ENCODE measurements at regions not wholly inside any gene's neighbourhood (a gene's known extent, or its start where the extent isn't known, plus 50 kb on each side); places are given as distances from the start of the nearest gene placed in this dataset.

- DNase-seq (ENCODE audit: low spot score): no peak
Measured at GRCh38 chr16:59179446-59180082, 445.4 kb upstream of the GOT2 start.

- no peak for DNase-seq (ENCODE audit: low spot score)
Measured at GRCh38 chr16:59173408-59173831, 439.3 kb upstream of the GOT2 start.

GRCh38 chr16:59170099-59170712 is 436.1 kb upstream of the GOT2 start:
- peak; percentile 25 for DNase-seq (ENCODE audit: low spot score)

GRCh38 chr16:59169168-59169567 is 435.1 kb upstream of the GOT2 start:
- no peak for DNase-seq (ENCODE audit: low spot score)

GRCh38 chr16:59168461-59169114 is 434.5 kb upstream of the GOT2 start:
- no peak for DNase-seq (ENCODE audit: low spot score)

- DNase-seq (ENCODE audit: low spot score): no peak
Measured at GRCh38 chr16:59164461-59164860, 430.3 kb upstream of the GOT2 start.

GRCh38 chr16:59163371-59164055 is 429.4 kb upstream of the GOT2 start:
- DNase-seq (ENCODE audit: low spot score): no peak

- no peak for DNase-seq (ENCODE audit: low spot score)
Measured at GRCh38 chr16:59161679-59162078, 427.6 kb upstream of the GOT2 start.

- DNase-seq (ENCODE audit: low spot score): no peak
Measured at GRCh38 chr16:59154295-59154694, 420.2 kb upstream of the GOT2 start.

GRCh38 chr16:59148769-59149155 is 414.6 kb upstream of the GOT2 start:
- DNase-seq (ENCODE audit: low spot score): no peak

GRCh38 chr16:59148056-59148768 is 414.1 kb upstream of the GOT2 start:
- DNase-seq (ENCODE audit: low spot score): no peak

GRCh38 chr16:59146140-59146539 is 412.0 kb upstream of the GOT2 start:
- DNase-seq (ENCODE audit: low spot score): no peak

GRCh38 chr16:59144841-59145240 is 410.7 kb upstream of the GOT2 start:
- no peak for DNase-seq (ENCODE audit: low spot score)

GRCh38 chr16:59144326-59144725 is 410.2 kb upstream of the GOT2 start:
- no peak for DNase-seq (ENCODE audit: low spot score)

GRCh38 chr16:59126486-59126885 is 392.4 kb upstream of the GOT2 start:
- DNase-seq (ENCODE audit: low spot score): no peak

GRCh38 chr16:59124056-59124455 is 389.9 kb upstream of the GOT2 start:
- DNase-seq (ENCODE audit: low spot score): no peak

- DNase-seq (ENCODE audit: low spot score): no peak
Measured at GRCh38 chr16:59123479-59123878, 389.4 kb upstream of the GOT2 start.

- no peak for DNase-seq (ENCODE audit: low spot score)
Measured at GRCh38 chr16:59122262-59122537, 388.1 kb upstream of the GOT2 start.

- no peak for DNase-seq (ENCODE audit: low spot score)
Measured at GRCh38 chr16:59121411-59122261, 387.5 kb upstream of the GOT2 start.

- no peak for DNase-seq (ENCODE audit: low spot score)
Measured at GRCh38 chr16:59116744-59117143, 382.6 kb upstream of the GOT2 start.

- DNase-seq (ENCODE audit: low spot score): no peak
Measured at GRCh38 chr16:59114790-59115189, 380.7 kb upstream of the GOT2 start.

Measured in iPS-NIHi11 (cell line).